Prostate gland (tissue), 2 donors: ENCODE measurements at regions not wholly inside any gene's neighbourhood (a gene's known extent, or its start where the extent isn't known, plus 50 kb on each side); places are given as distances from the start of the nearest gene placed in this dataset.

Source experiments
- POLR2A ChIP-seq: fragments of 450-650 bp; IDR thresholded peaks from one replicate; pipeline ENCODE4 v1.6.1; 2016; ENCODE audit warnings: antibody characterized with exemption, mild to moderate bottlenecking
- TF ChIP-seq, protein P1 (sequence below), 4 experiments: fragments of 200-600 bp in 2 of 4; fragments of 450-650 bp in 2 of 4; sonication (generic) in 2 of 4; IDR thresholded peaks; 1 replicate in 3 of 4; 2 replicates in 1 of 4; pipeline ENCODE4 v1.5.1; 2016 to 2019; ENCODE audit warnings: antibody characterized with exemption in 4 of 4, mild to moderate bottlenecking in 2 of 4, moderate library complexity in 2 of 4

DNA sequence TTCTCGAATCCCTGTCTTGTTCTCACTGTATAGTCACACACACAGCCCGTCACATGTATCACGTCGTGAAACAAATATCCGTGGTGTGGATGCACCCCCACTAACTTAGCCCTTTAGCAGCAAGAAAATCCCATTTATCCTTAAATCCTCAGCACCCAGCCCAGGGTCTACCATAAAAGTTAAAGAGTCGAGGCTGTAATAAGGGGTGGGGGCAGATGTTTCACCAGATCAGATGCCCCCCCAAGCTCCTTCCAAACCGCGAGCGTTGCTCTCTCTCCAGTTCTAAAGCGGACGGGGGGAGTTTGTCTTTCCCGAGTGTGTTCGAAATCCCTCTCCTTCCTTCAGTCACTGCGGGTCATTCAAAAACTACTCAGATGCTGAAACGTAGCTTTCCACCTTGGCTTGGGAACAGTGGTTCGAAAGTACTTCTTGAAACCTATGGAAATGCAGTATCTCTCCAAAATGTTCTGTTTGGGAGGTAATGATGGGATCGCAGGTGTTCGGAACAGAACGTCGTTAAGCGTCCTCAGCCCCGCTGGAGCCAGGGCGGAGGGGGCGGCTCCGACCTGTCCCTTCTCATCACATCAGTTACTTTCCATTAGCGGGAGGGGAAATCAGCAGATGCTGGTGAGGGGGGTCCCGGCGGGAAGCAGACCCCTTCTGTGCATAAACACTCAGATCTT is 156.2 kb downstream of the BRD1 start:
- TF ChIP-seq, protein P1, sequence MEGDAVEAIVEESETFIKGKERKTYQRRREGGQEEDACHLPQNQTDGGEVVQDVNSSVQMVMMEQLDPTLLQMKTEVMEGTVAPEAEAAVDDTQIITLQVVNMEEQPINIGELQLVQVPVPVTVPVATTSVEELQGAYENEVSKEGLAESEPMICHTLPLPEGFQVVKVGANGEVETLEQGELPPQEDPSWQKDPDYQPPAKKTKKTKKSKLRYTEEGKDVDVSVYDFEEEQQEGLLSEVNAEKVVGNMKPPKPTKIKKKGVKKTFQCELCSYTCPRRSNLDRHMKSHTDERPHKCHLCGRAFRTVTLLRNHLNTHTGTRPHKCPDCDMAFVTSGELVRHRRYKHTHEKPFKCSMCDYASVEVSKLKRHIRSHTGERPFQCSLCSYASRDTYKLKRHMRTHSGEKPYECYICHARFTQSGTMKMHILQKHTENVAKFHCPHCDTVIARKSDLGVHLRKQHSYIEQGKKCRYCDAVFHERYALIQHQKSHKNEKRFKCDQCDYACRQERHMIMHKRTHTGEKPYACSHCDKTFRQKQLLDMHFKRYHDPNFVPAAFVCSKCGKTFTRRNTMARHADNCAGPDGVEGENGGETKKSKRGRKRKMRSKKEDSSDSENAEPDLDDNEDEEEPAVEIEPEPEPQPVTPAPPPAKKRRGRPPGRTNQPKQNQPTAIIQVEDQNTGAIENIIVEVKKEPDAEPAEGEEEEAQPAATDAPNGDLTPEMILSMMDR (IDR thresholded peaks at IDR 0.05), result no peak
- no peak for TF ChIP-seq POLR2A
